ENCODE measurements at regions not wholly inside any gene's neighbourhood (a gene's known extent, or its start where the extent isn't known, plus 50 kb on each side); places are given as distances from the start of the nearest gene placed in this dataset.

- Histone ChIP-seq H3K79me2 (no peaks in the 10 kb centered on the region), H3K4me2 (ENCODE audit: low read length) (no peak overlapping the region), H2AFZ (no peak overlapping the region), H3K27me3 (ENCODE audit: control insufficient read depth, insufficient read depth, low read length) (no peaks in the 10 kb centered on the region), H3K36me3 (ENCODE audit: control insufficient read depth, insufficient read depth, low read length) (no peaks in the 10 kb centered on the region), H3K4me1 (no peaks in the 10 kb centered on the region), H3K9me3 (ENCODE audit: control insufficient read depth, low read length) (no peaks in the 10 kb centered on the region), H3K27ac (no peak overlapping the region), H3K9ac (no peak overlapping the region), H3K4me3 (ENCODE audit: low read depth, low read length) (no peak overlapping the region)
- TF ChIP-seq, protein P1, sequence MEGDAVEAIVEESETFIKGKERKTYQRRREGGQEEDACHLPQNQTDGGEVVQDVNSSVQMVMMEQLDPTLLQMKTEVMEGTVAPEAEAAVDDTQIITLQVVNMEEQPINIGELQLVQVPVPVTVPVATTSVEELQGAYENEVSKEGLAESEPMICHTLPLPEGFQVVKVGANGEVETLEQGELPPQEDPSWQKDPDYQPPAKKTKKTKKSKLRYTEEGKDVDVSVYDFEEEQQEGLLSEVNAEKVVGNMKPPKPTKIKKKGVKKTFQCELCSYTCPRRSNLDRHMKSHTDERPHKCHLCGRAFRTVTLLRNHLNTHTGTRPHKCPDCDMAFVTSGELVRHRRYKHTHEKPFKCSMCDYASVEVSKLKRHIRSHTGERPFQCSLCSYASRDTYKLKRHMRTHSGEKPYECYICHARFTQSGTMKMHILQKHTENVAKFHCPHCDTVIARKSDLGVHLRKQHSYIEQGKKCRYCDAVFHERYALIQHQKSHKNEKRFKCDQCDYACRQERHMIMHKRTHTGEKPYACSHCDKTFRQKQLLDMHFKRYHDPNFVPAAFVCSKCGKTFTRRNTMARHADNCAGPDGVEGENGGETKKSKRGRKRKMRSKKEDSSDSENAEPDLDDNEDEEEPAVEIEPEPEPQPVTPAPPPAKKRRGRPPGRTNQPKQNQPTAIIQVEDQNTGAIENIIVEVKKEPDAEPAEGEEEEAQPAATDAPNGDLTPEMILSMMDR (IDR thresholded peaks at IDR 0.05), result no peak
These were observed 236.1 kb upstream of the MEIS1 start for GRCh38 chr2:66198873-66199272.

- Histone ChIP-seq H3K9me3 (ENCODE audit: control insufficient read depth, low read length) (no peaks in the 10 kb centered on the region), H3K79me2 (no peaks in the 10 kb centered on the region), H3K4me2 (ENCODE audit: low read length) (no peak overlapping the region), H3K4me1 (no peaks in the 10 kb centered on the region), H3K27ac (no peak overlapping the region), H3K4me3 (ENCODE audit: low read depth, low read length) (no peak overlapping the region), H3K9ac (no peak overlapping the region), H3K27me3 (ENCODE audit: control insufficient read depth, insufficient read depth, low read length) (no peaks in the 10 kb centered on the region), H3K36me3 (ENCODE audit: control insufficient read depth, insufficient read depth, low read length) (no peaks in the 10 kb centered on the region), H2AFZ (no peak overlapping the region)
- TF ChIP-seq, protein P1 (IDR thresholded peaks at IDR 0.05), result no peak
These were observed 242.0 kb upstream of the MEIS1 start for GRCh38 chr2:66192888-66193287.

DNA sequence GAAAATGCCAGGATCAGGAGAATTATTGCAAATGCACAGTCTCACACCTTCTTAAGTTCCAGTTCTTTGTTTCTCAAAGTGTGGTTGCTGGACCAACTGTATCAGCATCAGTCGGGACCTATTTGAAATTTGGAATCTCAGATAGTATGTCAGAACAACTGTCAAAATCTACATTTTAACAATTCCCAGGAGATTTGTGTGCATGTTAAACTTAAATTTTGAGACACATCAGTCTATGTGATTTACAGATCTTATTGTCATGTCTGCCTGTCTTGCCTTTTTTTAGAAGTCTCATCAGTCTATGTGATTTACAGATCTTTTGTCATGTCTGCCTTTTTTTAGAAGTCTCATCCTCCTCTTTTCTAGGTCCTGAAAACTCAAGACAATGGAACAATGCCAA lies 243.6 kb upstream of the MEIS1 start:
- Histone ChIP-seq H3K27me3 (ENCODE audit: control insufficient read depth, insufficient read depth, low read length) (no peaks in the 10 kb centered on the region), H3K4me2 (ENCODE audit: low read length) (no peak overlapping the region), H3K9me3 (ENCODE audit: control insufficient read depth, low read length) (no peaks in the 10 kb centered on the region), H3K79me2 (no peaks in the 10 kb centered on the region), H3K4me3 (ENCODE audit: low read depth, low read length) (no peak overlapping the region), H3K27ac (no peak overlapping the region), H3K4me1 (no peaks in the 10 kb centered on the region), H3K36me3 (ENCODE audit: control insufficient read depth, insufficient read depth, low read length) (no peaks in the 10 kb centered on the region), H2AFZ (no peak overlapping the region), H3K9ac (no peak overlapping the region)
- TF ChIP-seq, protein P1 (IDR thresholded peaks at IDR 0.05), result no peak

GRCh38 chr2:66189553-66189952 lies 245.4 kb upstream of the MEIS1 start:
- H3K79me2 ChIP-seq, result no peaks in the 10 kb centered on the region
- no peak overlapping the region for H2AFZ ChIP-seq
- no peaks in the 10 kb centered on the region for H3K27me3 ChIP-seq (ENCODE audit: control insufficient read depth, insufficient read depth, low read length)
- H3K4me2 ChIP-seq (ENCODE audit: low read length), result no peak overlapping the region
- TF ChIP-seq, protein P1 (IDR thresholded peaks at IDR 0.05), result no peak
- no peak overlapping the region for H3K4me3 ChIP-seq (ENCODE audit: low read depth, low read length)
- H3K27ac ChIP-seq, result no peak overlapping the region
- no peaks in the 10 kb centered on the region for H3K4me1 ChIP-seq
- H3K36me3 ChIP-seq (ENCODE audit: control insufficient read depth, insufficient read depth, low read length), result no peaks in the 10 kb centered on the region
- no peaks in the 10 kb centered on the region for H3K9me3 ChIP-seq (ENCODE audit: control insufficient read depth, low read length)
- no peak overlapping the region for H3K9ac ChIP-seq

DNA sequence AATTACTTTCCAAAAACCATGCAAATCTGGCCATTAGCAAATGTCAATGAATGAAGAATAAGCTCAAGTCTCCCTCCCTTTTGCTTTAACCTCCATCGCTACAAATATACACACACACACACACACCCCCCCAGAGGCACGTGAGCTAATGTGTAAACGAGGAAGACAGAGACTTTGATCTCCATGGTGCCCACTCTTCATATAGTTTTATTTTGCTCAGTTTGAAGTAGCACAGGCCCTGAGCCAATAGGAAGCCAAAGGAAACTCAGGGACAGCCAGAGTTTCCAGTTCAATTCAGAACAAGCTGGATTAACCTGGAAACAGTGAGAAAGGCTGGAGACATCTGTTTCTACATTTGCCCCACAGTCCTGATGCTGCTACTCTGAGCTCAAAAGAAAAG lies 248.4 kb upstream of the MEIS1 start:
- H3K79me2 ChIP-seq, result no peaks in the 10 kb centered on the region
- no peak overlapping the region for H2AFZ ChIP-seq
- no peaks in the 10 kb centered on the region for H3K9me3 ChIP-seq (ENCODE audit: control insufficient read depth, low read length)
- H3K4me1 ChIP-seq, result no peaks in the 10 kb centered on the region
- H3K4me3 ChIP-seq (ENCODE audit: low read depth, low read length), result no peak overlapping the region
- H3K27ac ChIP-seq, result no peak overlapping the region
- no peak overlapping the region for H3K4me2 ChIP-seq (ENCODE audit: low read length)
- H3K9ac ChIP-seq, result no peak overlapping the region
- H3K27me3 ChIP-seq (ENCODE audit: control insufficient read depth, insufficient read depth, low read length), result no peaks in the 10 kb centered on the region
- H3K36me3 ChIP-seq (ENCODE audit: control insufficient read depth, insufficient read depth, low read length), result no peaks in the 10 kb centered on the region
- TF ChIP-seq, protein P1 (IDR thresholded peaks at IDR 0.05), result no peak
